ENCODE measurements at regions not wholly inside any gene's neighbourhood (a gene's known extent, or its start where the extent isn't known, plus 50 kb on each side); places are given as distances from the start of the nearest gene placed in this dataset.

DNA sequence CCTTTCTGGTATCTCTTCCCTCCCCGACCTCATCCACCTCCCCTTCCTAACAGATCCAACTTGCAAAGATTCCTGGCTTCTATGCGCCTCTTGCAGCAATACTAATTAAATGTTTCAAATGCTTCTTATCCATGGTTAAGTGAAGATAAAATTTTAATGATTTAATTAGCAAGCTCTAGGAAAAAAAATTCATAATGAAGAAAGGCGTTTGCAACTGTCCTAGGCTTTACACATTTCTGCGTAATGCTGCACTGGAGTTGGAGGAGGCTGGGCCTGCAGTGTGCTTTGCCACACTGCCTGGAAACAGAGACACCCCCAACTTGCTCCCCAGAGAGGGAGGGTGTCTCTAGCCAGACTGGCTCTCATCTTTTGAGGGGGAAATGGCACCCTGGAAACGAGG, 123.9 kb upstream of the CARD11 start:
- no peak overlapping the region for H3K9ac ChIP-seq (ENCODE audit: low read length)
- H2AFZ ChIP-seq (ENCODE audit: low read depth, low read length), result no peak overlapping the region
- H3K4me1 ChIP-seq (ENCODE audit: low read length), result no peaks in the 10 kb centered on the region
- H3K27me3 ChIP-seq (ENCODE audit: low read depth, low read length), result no peaks in the 10 kb centered on the region
- no peak overlapping the region for H3K4me2 ChIP-seq (ENCODE audit: low read length)
- H3K9me3 ChIP-seq (ENCODE audit: insufficient read depth, low read length), result no peaks in the 10 kb centered on the region
- H3K79me2 ChIP-seq (ENCODE audit: low read length), result no peaks in the 10 kb centered on the region
- H3K27ac ChIP-seq (ENCODE audit: low read length), result no peak overlapping the region
- H3K4me3 ChIP-seq (ENCODE audit: low read length), result no peak overlapping the region
- H4K20me1 ChIP-seq (ENCODE audit: insufficient read depth, low read length), result no peaks in the 10 kb centered on the region
- no peak for TF ChIP-seq EZH2phosphoT487 (IDR thresholded peaks at IDR 0.05; ENCODE audit: low read depth)
- TF ChIP-seq, protein P1, sequence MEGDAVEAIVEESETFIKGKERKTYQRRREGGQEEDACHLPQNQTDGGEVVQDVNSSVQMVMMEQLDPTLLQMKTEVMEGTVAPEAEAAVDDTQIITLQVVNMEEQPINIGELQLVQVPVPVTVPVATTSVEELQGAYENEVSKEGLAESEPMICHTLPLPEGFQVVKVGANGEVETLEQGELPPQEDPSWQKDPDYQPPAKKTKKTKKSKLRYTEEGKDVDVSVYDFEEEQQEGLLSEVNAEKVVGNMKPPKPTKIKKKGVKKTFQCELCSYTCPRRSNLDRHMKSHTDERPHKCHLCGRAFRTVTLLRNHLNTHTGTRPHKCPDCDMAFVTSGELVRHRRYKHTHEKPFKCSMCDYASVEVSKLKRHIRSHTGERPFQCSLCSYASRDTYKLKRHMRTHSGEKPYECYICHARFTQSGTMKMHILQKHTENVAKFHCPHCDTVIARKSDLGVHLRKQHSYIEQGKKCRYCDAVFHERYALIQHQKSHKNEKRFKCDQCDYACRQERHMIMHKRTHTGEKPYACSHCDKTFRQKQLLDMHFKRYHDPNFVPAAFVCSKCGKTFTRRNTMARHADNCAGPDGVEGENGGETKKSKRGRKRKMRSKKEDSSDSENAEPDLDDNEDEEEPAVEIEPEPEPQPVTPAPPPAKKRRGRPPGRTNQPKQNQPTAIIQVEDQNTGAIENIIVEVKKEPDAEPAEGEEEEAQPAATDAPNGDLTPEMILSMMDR (IDR thresholded peaks at IDR 0.05; ENCODE audit: low read depth, low read length), result no peak
- no peaks in the 10 kb centered on the region for H3K36me3 ChIP-seq (replicated peaks; ENCODE audit: low read depth, low read length)

DNA sequence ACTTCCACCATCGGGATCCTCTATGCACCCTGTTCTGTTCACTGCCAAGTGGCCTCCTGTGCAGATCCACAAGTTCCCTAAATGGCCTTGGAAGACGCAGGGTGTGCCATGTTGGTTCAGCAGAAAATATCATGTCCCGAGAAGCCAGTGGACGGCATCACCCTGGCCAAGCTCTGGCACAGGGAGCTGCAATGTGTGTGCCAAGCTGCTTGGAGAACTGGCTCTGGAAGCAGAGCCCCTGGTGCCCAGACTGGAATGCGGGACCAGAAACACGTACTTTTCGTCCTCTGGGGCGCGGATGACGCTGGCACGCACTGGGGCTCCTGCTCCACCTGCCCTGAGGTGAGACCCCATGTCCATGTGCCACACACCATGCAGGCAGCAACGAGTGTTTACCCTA, 124.7 kb upstream of the CARD11 start:
- no peak for TF ChIP-seq EZH2phosphoT487 (IDR thresholded peaks at IDR 0.05; ENCODE audit: low read depth)
- TF ChIP-seq, protein P1 (IDR thresholded peaks at IDR 0.05; ENCODE audit: low read depth, low read length), result no peak
- no peak overlapping the region for H3K27ac ChIP-seq (ENCODE audit: low read length)
- H3K4me1 ChIP-seq (ENCODE audit: low read length), result no peaks in the 10 kb centered on the region
- no peak overlapping the region for H2AFZ ChIP-seq (ENCODE audit: low read depth, low read length)
- no peak overlapping the region for H3K9ac ChIP-seq (ENCODE audit: low read length)
- no peaks in the 10 kb centered on the region for H4K20me1 ChIP-seq (ENCODE audit: insufficient read depth, low read length)
- no peak overlapping the region for H3K4me3 ChIP-seq (ENCODE audit: low read length)
- no peaks in the 10 kb centered on the region for H3K79me2 ChIP-seq (ENCODE audit: low read length)
- H3K36me3 ChIP-seq (replicated peaks; ENCODE audit: low read depth, low read length), result no peaks in the 10 kb centered on the region
- H3K9me3 ChIP-seq (ENCODE audit: insufficient read depth, low read length), result no peaks in the 10 kb centered on the region
- H3K4me2 ChIP-seq (ENCODE audit: low read length), result no peak overlapping the region
- no peaks in the 10 kb centered on the region for H3K27me3 ChIP-seq (ENCODE audit: low read depth, low read length)

DNA sequence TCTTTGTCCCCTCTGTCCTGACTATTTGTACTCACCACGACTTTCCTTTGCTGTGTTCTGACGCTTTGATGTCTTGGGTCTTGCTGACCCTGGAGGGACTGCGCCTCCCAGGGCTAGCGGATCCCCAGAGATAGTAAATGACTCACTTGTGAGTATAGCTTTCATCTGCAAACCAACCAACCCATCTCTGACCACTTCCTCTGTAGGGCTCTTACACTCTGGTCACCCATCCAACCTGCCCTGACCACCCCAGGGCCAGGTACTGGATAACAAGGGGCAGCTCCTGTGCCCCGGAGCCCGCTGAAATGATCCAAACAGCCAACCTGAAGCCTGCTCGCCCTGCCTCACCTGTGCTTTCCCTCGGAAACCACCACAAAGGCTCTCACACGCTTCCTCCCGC, 125.2 kb upstream of the CARD11 start:
- no peaks in the 10 kb centered on the region for H4K20me1 ChIP-seq (ENCODE audit: insufficient read depth, low read length)
- H2AFZ ChIP-seq (ENCODE audit: low read depth, low read length), result no peak overlapping the region

DNA sequence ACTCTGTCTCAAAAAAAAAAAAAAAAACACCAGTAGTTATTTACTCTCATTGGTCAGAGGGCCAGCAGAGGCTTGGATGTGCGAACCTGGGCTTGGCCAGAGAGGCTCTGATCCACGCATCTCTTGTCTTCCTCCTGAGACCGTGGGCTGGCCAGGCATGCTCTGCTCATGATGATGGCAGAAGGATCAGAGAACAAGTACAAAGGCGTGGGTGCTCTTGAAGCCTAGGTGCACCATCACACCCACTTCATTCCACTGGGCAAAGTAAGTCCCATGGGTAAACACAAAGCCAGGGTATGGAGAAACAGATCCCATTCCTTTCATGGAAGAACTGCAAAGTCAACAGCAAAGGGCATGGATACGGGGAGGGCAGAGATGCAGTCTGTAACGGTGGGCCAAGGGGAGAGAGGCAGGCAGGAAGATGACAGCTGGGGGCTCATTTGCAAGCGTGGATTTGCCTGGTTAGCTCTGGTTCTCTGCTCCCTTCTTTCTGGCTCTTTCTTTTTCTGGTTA, 128.2 kb upstream of the SDK1 start:
- H3K36me3 ChIP-seq (replicated peaks; ENCODE audit: low read depth, low read length), result no peaks in the 10 kb centered on the region
- no peak overlapping the region for H2AFZ ChIP-seq (ENCODE audit: low read depth, low read length)
- peaks cover 3% of the 10 kb centered on the region; the same call in 1 of the 2 replicates for H3K27me3 ChIP-seq (ENCODE audit: low read depth, low read length)
- no peaks in the 10 kb centered on the region for H4K20me1 ChIP-seq (ENCODE audit: insufficient read depth, low read length)
- H3K4me2 ChIP-seq (ENCODE audit: low read length), result no peak overlapping the region
- no peak overlapping the region for H3K9ac ChIP-seq (ENCODE audit: low read length)
- H3K27ac ChIP-seq (ENCODE audit: low read length), result no peak overlapping the region
- TF ChIP-seq, protein P1 (IDR thresholded peaks at IDR 0.05; ENCODE audit: low read depth, low read length), result no peak
- TF ChIP-seq EZH2phosphoT487 (IDR thresholded peaks at IDR 0.05; ENCODE audit: low read depth), result no peak
- no peaks in the 10 kb centered on the region for H3K4me1 ChIP-seq (ENCODE audit: low read length)
- H3K4me3 ChIP-seq (ENCODE audit: low read length), result no peak overlapping the region
- no peaks in the 10 kb centered on the region for H3K79me2 ChIP-seq (ENCODE audit: low read length)
- H3K9me3 ChIP-seq (ENCODE audit: insufficient read depth, low read length), result no peaks in the 10 kb centered on the region

More for the DNA sequence above, 125.2 kb upstream of the CARD11 start:
- no peak overlapping the region for H3K9ac ChIP-seq (ENCODE audit: low read length)
- H3K36me3 ChIP-seq (replicated peaks; ENCODE audit: low read depth, low read length), result no peaks in the 10 kb centered on the region
- no peak overlapping the region for H3K27ac ChIP-seq (ENCODE audit: low read length)
- H3K9me3 ChIP-seq (ENCODE audit: insufficient read depth, low read length), result no peaks in the 10 kb centered on the region
- no peaks in the 10 kb centered on the region for H3K27me3 ChIP-seq (ENCODE audit: low read depth, low read length)
- no peak for TF ChIP-seq EZH2phosphoT487 (IDR thresholded peaks at IDR 0.05; ENCODE audit: low read depth)
- TF ChIP-seq, protein P1 (IDR thresholded peaks at IDR 0.05; ENCODE audit: low read depth, low read length), result no peak
- no peak overlapping the region for H3K4me3 ChIP-seq (ENCODE audit: low read length)
- no peak overlapping the region for H3K4me2 ChIP-seq (ENCODE audit: low read length)
- no peaks in the 10 kb centered on the region for H3K4me1 ChIP-seq (ENCODE audit: low read length)
- H3K79me2 ChIP-seq (ENCODE audit: low read length), result no peaks in the 10 kb centered on the region
